ENCODE measurements at regions not wholly inside any gene's neighbourhood (a gene's known extent, or its start where the extent isn't known, plus 50 kb on each side); places are given as distances from the start of the nearest gene placed in this dataset.

DNA sequence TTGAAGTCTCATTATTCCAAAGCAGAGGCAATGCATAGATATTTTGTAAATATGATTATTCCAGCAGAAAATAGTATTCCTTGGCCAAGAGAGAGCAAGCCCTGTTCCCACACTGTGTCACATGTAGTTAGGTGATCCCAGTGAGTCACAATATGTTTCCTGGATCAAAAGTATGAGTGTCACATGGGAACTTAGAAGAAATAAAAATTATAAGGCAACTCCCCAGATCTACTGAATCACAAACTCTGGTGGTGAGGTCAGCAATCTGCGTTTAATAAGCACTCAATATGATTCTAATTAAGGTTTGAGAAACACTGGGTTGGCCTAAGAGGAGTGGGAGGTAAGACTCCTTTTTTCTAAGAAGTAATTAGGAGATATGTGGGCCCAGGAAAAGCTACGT is 1504.5 kb upstream of the PCDH20 start:
- TF ChIP-seq, protein P1, sequence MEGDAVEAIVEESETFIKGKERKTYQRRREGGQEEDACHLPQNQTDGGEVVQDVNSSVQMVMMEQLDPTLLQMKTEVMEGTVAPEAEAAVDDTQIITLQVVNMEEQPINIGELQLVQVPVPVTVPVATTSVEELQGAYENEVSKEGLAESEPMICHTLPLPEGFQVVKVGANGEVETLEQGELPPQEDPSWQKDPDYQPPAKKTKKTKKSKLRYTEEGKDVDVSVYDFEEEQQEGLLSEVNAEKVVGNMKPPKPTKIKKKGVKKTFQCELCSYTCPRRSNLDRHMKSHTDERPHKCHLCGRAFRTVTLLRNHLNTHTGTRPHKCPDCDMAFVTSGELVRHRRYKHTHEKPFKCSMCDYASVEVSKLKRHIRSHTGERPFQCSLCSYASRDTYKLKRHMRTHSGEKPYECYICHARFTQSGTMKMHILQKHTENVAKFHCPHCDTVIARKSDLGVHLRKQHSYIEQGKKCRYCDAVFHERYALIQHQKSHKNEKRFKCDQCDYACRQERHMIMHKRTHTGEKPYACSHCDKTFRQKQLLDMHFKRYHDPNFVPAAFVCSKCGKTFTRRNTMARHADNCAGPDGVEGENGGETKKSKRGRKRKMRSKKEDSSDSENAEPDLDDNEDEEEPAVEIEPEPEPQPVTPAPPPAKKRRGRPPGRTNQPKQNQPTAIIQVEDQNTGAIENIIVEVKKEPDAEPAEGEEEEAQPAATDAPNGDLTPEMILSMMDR (IDR thresholded peaks at IDR 0.05; ENCODE audit: low read depth, low read length, poor library complexity, severe bottlenecking): no peak
- no peak for TF ChIP-seq EZH2phosphoT487 (IDR thresholded peaks at IDR 0.05; ENCODE audit: borderline replicate concordance, low read length)
